GM18502 (cell line): ENCODE measurements at regions not wholly inside any gene's neighbourhood (a gene's known extent, or its start where the extent isn't known, plus 50 kb on each side); places are given as distances from the start of the nearest gene placed in this dataset.

Experiments used
- ATAC-seq: cut with Tn5 transposase; IDR thresholded peaks from one replicate; pipeline ENCODE4 v1.9.1; 2021; ENCODE audit warnings: mild to moderate bottlenecking; ENCODE audit not compliant: unreplicated experiment, poor library complexity

GRCh38 chr2:194002699-194003368 is 1654.2 kb upstream of the SLC39A10 start:
- ATAC-seq, result no peak

- no peak for ATAC-seq
Measured at GRCh38 chr2:193990868-193991267, 1666.2 kb upstream of the SLC39A10 start.

- ATAC-seq, result no peak
Measured at GRCh38 chr2:193989645-193990044, 1667.4 kb upstream of the SLC39A10 start.

- no peak for ATAC-seq
Measured at GRCh38 chr2:193988784-193989183, 1668.2 kb upstream of the SLC39A10 start.

- ATAC-seq, result no peak
Measured at GRCh38 chr2:193985272-193985671, 1671.8 kb upstream of the SLC39A10 start.

- no peak for ATAC-seq
Measured at GRCh38 chr2:193980599-193980998, 1676.4 kb upstream of the SLC39A10 start.

- no peak for ATAC-seq
Measured at GRCh38 chr2:193973781-193974180, 1683.2 kb upstream of the SLC39A10 start.

GRCh38 chr2:193966590-193966989 is 1690.4 kb upstream of the SLC39A10 start:
- no peak for ATAC-seq

GRCh38 chr2:193965263-193965662 is 1691.8 kb upstream of the SLC39A10 start:
- ATAC-seq, result no peak

GRCh38 chr2:193963472-193964119 is 1693.4 kb upstream of the SLC39A10 start:
- peak; percentile 94 for ATAC-seq

GRCh38 chr2:193946806-193947205 is 1710.2 kb upstream of the SLC39A10 start:
- no peak for ATAC-seq

- no peak for ATAC-seq
Measured at GRCh38 chr2:193943406-193943960, 1713.5 kb upstream of the SLC39A10 start.

GRCh38 chr2:193935114-193935513 is 1721.9 kb upstream of the SLC39A10 start:
- ATAC-seq, result no peak

GRCh38 chr2:193929131-193929530 is 1727.9 kb upstream of the SLC39A10 start:
- no peak for ATAC-seq

- no peak for ATAC-seq
Measured at GRCh38 chr2:193907561-193907960, 1712.8 kb upstream of the TMEFF2 start.

GRCh38 chr2:193900292-193900691 is 1705.6 kb upstream of the TMEFF2 start:
- no peak for ATAC-seq

GRCh38 chr2:193895226-193895625 is 1700.5 kb upstream of the TMEFF2 start:
- peak; percentile 27 for ATAC-seq

GRCh38 chr2:193894081-193894480 is 1699.3 kb upstream of the TMEFF2 start:
- ATAC-seq, result peak; percentile 47

GRCh38 chr2:193891023-193891422 is 1696.3 kb upstream of the TMEFF2 start:
- ATAC-seq, result peak; percentile 82

- peak; percentile 52 for ATAC-seq
Measured at GRCh38 chr2:193885419-193885818, 1690.7 kb upstream of the TMEFF2 start.

GRCh38 chr2:193883820-193884219 is 1689.1 kb upstream of the TMEFF2 start:
- ATAC-seq, result no peak

GRCh38 chr2:193876980-193877379 is 1682.2 kb upstream of the TMEFF2 start:
- no peak for ATAC-seq
